Epithelial cell of prostate (primary cell): ENCODE measurements at regions not wholly inside any gene's neighbourhood (a gene's known extent, or its start where the extent isn't known, plus 50 kb on each side); places are given as distances from the start of the nearest gene placed in this dataset.

Experiments
- DNase-seq: peaks from one replicate; pipeline ENCODE4 v3.0.0-alpha.2; 2011; ENCODE audit warnings: low read depth, low spot score
- H3K27ac ChIP-seq: fragments of 450-650 bp; 2 replicates; pipeline ENCODE4 v1.5.1; 2017; ENCODE audit warnings: mild to moderate bottlenecking

DNA sequence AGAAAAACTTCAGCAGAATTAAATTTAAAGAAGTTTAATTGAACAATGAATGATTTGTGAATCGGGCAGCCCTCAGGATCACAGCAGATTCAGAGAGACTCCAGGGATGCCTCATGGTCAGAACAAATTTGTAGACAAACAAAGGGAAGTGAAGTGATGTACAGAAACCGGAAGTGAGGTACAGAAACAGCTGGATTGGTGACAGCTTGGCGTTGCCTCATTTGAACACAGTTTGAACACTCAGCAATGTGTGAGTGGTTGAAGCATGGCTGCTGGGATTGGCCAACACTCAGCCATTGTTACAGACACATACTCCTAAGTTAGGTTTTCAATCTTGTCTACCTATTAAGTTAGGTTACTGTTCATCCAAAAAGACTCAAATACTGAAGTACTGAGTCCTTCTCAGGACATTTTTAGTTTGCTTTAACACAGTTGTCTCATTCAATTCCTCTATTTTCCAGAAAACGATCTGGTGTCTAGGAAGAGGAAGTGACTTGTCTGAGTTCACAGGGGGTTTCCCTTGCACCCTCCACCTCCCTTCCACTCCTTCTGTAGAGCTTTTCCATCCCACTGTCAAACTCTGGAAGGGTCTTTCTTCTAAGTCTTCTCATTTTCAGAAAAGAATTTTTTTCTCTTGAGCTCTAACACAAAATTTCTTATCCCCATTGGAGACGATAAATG lies 137.9 kb downstream of the SLC4A3 start:
- no peak overlapping the region for H3K27ac ChIP-seq
- DNase-seq = no peak

- no peak overlapping the region for H3K27ac ChIP-seq
- no peak for DNase-seq
Measured at GRCh38 chr2:219766658-219767057, 139.2 kb downstream of the SLC4A3 start.

- no peak overlapping the region for H3K27ac ChIP-seq
- DNase-seq = no peak
Measured at GRCh38 chr2:219769090-219769910, 141.9 kb downstream of the SLC4A3 start.

DNA sequence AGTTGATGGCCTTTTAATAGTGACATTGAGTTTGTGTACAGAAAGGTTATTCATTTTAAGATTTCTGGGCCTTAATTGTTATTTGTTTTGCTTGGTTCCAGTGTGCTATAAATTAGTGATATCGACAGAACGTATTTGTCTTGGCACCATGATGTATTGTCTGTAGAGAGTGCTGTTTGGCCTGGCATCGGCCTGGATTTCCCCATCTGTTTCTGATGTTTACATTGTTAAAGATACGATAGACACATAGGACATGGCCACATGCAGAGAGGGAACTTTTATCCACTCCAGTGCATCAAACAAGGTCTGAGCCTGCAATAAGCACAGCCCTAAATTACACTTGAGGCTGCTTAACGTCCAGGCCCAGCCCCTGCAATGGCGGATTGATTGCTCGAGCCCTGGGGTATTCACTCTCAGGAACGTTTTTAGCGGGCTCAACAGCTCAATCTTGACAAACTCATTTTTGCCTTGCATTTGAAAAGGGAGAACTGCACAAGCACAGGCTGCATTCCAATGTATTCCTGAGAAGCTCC lies 144.7 kb downstream of the SLC4A3 start:
- DNase-seq = no peak
- no peak overlapping the region for H3K27ac ChIP-seq

DNA sequence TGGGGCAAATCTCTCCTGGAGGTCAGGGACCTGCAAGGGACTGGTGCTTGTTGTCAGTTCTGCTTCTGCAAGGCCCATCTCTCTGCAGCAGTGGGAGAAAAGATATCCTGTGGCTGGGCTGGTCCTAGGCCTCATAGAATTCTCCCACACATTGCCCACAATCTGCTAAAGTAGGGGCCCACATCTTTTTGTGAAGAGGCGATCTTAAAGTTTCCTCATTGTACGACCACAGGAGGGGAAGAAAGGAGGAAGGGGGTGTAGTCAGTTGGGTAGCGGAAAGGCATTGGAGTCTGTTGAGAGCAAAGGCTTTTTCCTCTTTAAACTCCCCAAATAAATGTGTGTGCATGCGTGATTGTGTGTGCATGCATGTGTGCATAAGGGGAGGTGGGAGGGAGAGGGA lies 145.3 kb downstream of the SLC4A3 start:
- no peak for DNase-seq
- H3K27ac ChIP-seq = no peak overlapping the region

DNA sequence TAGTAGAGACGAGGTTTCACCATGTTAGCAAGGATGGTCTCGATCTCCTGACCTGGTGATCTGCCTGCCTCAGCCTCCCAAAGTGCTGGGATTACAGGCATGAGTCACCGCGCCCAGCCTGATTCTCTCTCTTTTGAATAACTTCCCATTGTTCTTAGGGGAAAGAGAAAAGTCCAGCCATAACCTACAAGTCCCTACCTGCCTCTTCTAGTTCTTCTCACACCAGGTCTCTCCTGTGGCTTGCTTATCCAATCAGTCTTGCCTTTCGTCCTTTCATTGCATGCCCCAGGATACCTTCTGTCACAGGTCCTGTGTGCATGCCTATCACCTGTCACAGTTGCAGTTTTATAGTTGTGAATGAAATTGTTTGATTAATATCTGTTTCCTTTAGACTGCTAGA lies 148.1 kb downstream of the SLC4A3 start:
- no peak overlapping the region for H3K27ac ChIP-seq
- no peak for DNase-seq

DNA sequence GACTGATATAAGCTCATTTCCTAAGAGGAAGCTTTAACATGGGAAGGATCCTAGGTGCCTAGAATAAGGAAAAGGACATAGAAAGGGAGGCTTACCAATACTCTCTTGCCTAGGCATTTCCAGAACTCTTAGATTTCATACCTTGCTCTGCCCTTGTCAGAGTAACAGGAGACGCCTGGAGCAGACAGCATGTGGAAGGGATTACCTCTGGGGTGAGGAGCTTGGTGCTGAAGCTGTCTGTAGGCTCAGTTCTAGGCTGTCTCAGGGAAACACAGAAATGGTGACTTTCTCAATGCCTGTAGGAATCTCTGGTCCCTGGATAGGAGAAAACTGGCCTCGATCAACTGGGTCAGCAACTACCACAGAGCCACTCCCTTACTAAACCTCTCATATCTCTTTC lies 150.0 kb downstream of the SLC4A3 start:
- DNase-seq = no peak
- H3K27ac ChIP-seq = no peak overlapping the region

- H3K27ac ChIP-seq = no peak overlapping the region
Measured at GRCh38 chr2:219778189-219778588, 150.8 kb downstream of the SLC4A3 start.

GRCh38 chr2:219782737-219783348 lies 155.4 kb downstream of the SLC4A3 start:
- no peak overlapping the region for H3K27ac ChIP-seq
- DNase-seq = no peak

More at GRCh38 chr2:219778189-219778588, 150.8 kb downstream of the SLC4A3 start:
- DNase-seq = no peak

DNA sequence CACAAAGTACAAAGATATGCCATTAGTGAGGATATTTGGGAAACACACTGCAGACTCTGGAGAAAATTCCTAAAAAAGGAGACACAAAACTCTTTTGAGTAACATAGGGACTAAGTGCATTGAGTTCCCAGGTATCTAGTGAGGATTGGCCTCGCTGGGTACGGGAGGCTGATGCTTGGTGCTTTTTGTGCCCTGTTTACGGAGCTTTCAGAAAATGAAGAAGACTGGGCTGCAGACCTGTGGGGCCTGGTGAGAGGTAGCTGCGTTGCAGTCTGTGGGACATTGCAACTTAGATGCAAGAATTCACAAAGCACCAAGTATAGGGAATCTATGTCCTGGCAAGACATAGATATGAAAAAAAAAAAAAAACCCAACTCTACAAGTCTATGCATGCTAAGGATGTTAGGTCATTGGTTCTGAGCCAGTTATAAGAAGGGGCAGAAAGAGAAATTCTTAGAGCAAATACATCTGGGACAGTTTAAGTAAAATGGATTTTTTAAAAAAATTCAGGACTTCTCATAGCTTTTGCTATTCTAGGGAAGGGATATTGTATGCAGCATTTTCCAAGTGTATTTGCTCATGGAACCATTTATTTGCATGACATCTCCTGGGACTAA lies 156.0 kb downstream of the SLC4A3 start:
- DNase-seq = no peak
- H3K27ac ChIP-seq = no peak overlapping the region

DNA sequence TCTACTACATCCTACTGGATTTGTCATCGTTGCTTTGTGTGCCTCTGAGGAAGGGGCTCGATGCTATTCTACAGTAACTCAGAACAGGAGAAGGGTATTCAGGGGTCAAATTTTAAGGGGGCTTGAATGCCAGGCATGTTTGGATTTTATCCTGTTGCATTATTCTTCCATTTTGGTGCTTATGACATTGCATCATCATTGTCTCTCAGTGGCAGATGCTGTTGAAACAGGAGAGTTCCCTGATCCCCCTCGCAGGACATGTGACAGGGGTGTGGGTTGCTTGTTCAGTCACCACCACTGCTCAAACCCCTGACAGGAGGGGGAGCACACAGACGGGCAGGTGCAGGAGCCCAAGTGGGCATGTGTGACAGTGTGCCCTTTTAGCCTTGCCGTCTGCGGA lies 156.7 kb downstream of the SLC4A3 start:
- H3K27ac ChIP-seq = no peak overlapping the region
- DNase-seq = no peak

- no peak for DNase-seq
- no peak overlapping the region for H3K27ac ChIP-seq
Measured at GRCh38 chr2:219789476-219789875, 162.0 kb downstream of the SLC4A3 start.

DNA sequence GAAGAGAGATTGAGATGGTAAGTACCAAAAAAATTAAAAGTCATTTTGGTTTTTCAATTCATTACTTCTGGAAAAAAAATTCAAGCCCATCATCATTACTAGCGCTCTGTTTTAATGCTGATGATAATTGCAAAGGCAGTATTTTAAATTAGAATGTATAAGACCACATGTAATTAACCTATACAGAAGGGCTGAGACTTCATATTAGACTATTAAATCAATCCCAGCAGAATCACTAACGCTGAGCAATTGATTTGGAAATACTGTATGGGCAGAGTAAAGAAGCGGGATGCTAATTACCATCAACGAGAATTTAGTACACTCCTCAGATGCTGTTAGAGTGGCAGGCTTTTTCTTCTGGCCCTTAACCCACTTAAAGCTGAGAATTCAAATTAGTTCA lies 165.0 kb downstream of the SLC4A3 start:
- no peak overlapping the region for H3K27ac ChIP-seq
- DNase-seq = no peak

DNA sequence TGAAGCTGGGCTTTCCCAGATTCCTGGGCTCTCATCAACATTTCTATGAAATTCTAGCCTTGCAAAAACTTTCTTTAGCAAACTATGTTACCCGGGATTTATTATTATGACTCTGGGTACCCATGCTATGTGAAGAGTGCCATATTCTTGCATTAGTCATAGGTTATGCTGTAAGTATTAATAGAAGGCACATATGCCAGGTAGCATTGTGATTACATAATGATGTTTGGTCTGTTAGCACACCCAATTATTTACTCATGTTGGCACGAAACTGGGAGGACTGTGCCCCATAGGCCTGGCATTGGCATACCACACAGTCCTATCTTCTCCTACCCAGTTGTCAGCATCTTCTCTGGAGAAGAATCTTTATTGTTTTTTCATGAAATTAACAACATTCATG lies 171.0 kb downstream of the SLC4A3 start:
- DNase-seq = peak; percentile 45
- H3K27ac ChIP-seq = no peak overlapping the region

GRCh38 chr2:219803294-219803693 lies 175.9 kb downstream of the SLC4A3 start:
- H3K27ac ChIP-seq = no peak overlapping the region
- DNase-seq = no peak

- H3K27ac ChIP-seq = no peak overlapping the region
- DNase-seq = no peak
Measured at GRCh38 chr2:219810895-219811294, 183.5 kb downstream of the SLC4A3 start.

DNA sequence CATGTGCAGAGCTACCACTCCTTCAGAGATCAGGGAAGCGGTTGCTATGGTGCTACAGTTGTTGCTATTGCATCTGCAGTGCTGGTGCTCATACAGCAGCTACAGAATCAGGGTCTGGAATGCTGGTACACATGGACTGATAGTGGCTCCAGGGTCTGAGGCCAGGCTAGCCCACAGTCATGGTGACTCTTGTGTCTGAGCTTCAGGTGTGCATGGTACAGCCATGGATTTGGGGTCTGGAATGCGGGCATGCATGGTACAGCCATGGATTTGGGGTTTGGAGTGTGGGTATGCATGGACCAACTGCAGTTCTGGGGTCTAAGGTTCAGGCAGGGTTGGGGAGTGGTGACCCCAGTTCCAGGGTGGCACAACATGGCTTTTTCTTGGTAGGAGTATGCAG lies 185.2 kb downstream of the SLC4A3 start:
- no peak overlapping the region for H3K27ac ChIP-seq
- DNase-seq = no peak

DNA sequence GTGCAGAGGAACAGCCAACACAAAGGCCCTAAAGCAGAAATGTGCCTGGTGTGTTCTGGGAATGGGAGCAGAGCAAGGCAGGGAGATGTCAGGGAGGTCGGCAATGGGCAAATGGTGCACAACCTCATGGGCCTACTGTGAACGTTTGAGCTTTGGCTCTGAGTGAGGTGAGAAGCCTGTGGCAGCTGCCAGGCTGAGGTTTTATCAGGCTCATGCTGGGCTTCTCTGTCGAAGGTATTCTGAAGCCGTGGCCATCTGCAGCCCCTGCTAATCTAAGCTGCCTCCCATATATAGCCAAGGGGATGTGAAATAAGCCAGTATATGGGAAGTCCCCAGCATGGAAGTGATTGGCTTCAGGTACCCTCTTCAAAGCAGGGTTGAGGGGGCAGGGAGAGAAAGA lies 193.3 kb downstream of the SLC4A3 start:
- no peak for DNase-seq

GRCh38 chr2:219823574-219823973 lies 196.1 kb downstream of the SLC4A3 start:
- H3K27ac ChIP-seq = no peak overlapping the region
- no peak for DNase-seq

More for the DNA sequence above, 193.3 kb downstream of the SLC4A3 start:
- H3K27ac ChIP-seq = no peak overlapping the region

DNA sequence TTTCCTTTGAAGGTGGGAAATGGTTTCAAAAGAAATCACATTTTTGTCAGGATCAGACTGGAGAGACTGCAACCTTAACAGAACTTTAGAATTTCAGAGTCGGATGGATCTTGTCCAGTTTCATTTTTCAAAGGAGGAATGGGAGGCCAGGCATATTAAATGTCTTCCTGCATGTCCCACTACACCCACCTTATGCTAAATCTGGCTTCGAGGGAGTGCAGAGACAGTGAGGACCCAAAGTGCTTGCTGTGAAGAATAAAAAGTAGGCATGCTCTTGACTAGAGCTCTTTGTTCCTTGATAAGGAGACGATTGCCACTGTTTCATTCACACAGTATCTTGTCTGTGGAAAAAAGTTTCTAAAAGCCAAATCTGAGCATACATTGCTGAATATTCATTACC lies 197.6 kb downstream of the SLC4A3 start:
- DNase-seq = no peak
- no peak overlapping the region for H3K27ac ChIP-seq

- H3K27ac ChIP-seq = no peak overlapping the region
- no peak for DNase-seq
Measured at GRCh38 chr2:219828127-219828526, 200.7 kb downstream of the SLC4A3 start.
